Peyer's patch (tissue), 4 donors: ENCODE measurements at regions not wholly inside any gene's neighbourhood (a gene's known extent, or its start where the extent isn't known, plus 50 kb on each side); places are given as distances from the start of the nearest gene placed in this dataset.
"Not testable (repeated sequence)": the region's sequence is repeated elsewhere in the genome, so short reads cannot be mapped to it uniquely, and the experiment has no call there.

Experiments used
- POLR2A ChIP-seq, 2 donors: fragments of 450-650 bp; IDR thresholded peaks; one replicate each; pipeline ENCODE4 v1.5.1; 2017; ENCODE audit warnings: antibody characterized with exemption in 2 of 2, mild to moderate bottlenecking in 2 of 2, moderate library complexity in 2 of 2
- TF ChIP-seq, protein P1 (sequence below), 6 experiments: fragments of 450-650 bp in 4 of 6; fragments of 200-600 bp in 2 of 6; sonication (generic) in 1 of 6; IDR thresholded peaks; one replicate each; pipeline ENCODE4 v1.5.1; 2017 to 2019; ENCODE audit warnings: antibody characterized with exemption in 6 of 6, mild to moderate bottlenecking in 3 of 6, moderate library complexity in 1 of 6

DNA sequence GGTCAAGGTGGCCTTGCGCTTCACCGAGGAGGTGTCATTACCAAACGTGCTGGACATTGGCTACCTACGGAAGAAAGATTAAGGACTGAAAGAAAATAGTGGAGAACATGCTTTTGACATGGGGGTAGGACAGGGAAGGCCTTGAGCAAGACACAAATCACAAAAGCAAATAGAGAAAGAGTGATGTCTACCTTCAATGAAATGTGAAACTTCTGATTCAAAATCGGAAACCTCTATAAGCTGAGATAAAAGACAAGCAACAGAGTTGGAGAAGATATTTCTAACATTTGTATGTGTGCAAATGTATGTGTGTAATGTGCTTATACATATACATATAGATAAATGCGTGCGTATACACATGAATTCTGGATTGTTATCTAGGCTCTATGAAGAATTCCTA lies 89.5 kb upstream of the PLGLB2 start:
- TF ChIP-seq, protein P1, sequence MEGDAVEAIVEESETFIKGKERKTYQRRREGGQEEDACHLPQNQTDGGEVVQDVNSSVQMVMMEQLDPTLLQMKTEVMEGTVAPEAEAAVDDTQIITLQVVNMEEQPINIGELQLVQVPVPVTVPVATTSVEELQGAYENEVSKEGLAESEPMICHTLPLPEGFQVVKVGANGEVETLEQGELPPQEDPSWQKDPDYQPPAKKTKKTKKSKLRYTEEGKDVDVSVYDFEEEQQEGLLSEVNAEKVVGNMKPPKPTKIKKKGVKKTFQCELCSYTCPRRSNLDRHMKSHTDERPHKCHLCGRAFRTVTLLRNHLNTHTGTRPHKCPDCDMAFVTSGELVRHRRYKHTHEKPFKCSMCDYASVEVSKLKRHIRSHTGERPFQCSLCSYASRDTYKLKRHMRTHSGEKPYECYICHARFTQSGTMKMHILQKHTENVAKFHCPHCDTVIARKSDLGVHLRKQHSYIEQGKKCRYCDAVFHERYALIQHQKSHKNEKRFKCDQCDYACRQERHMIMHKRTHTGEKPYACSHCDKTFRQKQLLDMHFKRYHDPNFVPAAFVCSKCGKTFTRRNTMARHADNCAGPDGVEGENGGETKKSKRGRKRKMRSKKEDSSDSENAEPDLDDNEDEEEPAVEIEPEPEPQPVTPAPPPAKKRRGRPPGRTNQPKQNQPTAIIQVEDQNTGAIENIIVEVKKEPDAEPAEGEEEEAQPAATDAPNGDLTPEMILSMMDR (IDR thresholded peaks at IDR 0.05): not testable (repeated sequence)
- not testable (repeated sequence) for TF ChIP-seq POLR2A (IDR thresholded peaks at IDR 0.05)
